DMS153 (cell line): ENCODE measurements at regions not wholly inside any gene's neighbourhood (a gene's known extent, or its start where the extent isn't known, plus 50 kb on each side); places are given as distances from the start of the nearest gene placed in this dataset.
"Not testable (repeated sequence)": the region's sequence is repeated elsewhere in the genome, so short reads cannot be mapped to it uniquely, and the experiment has no call there.

ENCODE experiments used
- DNase-seq: peaks from one replicate; lab custom pipeline; 2025; lab: John Stamatoyannopoulos, UW

- no peak for DNase-seq
Observed at GRCh38 chr2:149861034-149861433, 273.5 kb upstream of the MMADHC start.

GRCh38 chr2:149860276-149860921 is 272.8 kb upstream of the MMADHC start:
- no peak for DNase-seq

DNA sequence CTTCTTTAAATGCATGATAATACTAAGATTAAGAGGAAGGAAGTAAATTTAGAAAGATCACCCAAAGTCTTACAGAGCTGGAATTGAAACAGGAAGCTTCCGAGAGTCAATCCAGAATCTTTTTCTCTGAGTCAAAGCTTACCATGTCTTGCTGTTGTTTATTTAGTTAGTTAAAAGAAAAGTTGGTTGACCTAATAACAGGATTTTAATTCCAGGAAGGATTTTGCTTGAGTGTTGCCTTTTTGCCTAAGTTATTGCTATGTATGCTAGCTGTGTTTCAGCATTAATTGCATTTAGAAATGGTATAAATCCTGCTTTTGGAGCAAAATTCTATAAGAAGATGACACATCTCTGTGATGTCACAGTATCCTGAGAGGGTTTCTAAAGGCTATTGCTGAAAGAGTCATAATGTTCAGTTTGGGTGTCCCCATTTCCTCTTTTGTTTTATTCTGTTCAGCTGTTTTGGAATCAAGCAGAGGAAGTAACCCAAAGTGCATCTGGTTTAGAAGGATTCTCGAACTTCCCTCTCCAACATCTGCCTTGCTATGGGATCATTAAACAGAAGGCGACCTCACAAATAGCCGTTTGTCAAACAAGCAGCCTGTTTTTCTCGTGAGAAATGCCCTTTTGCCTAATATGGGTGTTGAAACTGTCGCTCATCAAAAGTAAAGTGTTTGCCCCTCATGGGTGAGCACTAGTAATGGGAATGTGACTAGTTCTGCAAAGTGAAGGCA is 271.5 kb upstream of the MMADHC start:
- DNase-seq = no peak

DNA sequence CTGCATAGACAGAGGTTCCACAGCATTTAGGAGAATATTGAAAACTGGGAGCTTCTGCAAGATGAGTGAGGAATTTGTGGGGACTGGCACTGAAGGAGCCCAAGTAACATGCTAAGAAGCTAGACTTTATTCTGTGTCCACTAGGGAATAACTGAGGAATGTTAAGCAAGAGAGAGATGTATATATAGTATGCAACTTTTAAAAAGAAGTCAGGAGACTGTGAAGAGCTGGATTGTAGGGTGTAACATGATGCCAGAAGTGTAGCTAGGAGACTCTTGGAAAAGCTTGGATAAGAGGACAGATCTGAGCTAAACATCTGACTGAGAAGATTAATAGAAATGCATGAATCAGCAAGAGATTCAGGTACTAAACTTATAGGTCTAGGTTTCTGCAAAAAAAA is 270.6 kb upstream of the MMADHC start:
- no peak for DNase-seq

DNA sequence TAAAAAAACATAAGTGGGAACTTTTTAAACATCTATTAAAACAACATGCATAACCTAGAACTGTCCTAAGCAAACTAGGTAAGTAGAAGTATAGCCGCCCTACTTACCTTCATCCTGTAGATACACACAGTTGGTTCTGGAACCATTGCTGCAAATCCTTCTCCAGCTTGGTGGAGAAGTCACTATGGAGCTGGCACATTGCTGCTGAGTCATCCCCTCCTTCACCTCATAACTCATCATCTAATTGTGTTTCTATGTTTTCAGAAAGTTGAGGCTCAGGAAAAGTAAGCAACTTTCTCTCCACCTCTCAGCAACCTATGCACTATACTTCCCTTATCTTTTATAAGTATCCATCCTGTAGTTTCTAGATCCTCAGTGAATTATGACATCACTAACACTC is 269.8 kb upstream of the MMADHC start:
- no peak for DNase-seq

DNA sequence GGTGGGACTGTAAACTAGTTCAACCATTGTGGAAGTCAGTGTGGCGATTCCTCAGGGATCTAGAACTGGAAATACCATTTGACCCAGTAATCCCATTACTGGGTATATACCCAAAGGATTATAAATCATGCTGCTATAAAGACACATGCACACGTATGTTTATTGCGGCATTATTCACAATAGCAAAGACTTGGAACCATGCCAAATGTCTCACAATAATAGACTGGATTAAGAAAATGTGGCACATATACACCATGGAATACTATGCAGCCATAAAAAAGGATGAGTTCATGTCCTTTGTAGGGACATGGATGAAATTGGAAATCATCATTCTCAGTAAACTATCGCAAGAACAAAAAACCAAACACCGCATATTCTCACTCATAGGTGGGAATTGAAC is 268.3 kb upstream of the MMADHC start:
- DNase-seq = not testable (repeated sequence)

DNA sequence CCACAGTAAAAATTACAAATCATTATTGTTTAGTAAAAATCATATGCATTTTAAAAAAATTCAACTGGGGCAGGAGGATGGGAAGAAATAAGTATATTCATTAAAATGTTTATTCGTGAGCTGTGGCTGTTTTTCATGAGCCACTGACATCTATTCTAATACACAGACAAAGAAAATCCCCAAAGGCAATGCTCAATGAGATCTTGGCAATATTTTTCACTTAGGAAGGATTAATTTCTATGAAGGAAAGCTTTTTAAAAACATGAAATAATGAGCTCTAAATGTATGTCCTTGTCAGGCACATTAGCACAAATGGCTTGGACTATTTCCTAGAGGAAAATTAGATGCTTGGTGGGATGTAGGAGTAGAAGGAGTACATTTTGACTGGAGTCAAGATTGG is 262.0 kb upstream of the MMADHC start:
- no peak for DNase-seq

DNA sequence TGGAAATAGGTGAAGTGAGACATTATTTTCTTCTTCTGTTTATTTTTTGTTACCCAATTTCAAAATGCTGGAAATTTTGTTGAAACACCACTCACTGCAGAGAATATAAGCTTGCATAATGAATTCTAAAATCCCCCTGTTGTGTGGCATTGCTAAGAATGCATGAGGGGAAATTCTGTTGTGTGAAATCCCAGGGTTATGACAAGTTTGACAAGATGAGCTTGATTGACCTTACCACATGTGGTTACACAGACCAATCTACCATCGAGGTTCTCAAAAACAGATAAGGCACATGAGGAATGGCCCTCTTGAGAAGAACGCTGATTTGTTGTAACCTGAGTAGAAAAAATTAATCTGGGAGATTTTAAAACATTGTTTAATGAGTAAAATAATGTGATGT is 261.6 kb upstream of the MMADHC start:
- no peak for DNase-seq

- no peak for DNase-seq
Observed at GRCh38 chr2:149841396-149841795, 253.8 kb upstream of the MMADHC start.

GRCh38 chr2:149832324-149832723 is 244.7 kb upstream of the MMADHC start:
- no peak for DNase-seq

GRCh38 chr2:149828520-149829210 is 241.1 kb upstream of the MMADHC start:
- no peak for DNase-seq

DNA sequence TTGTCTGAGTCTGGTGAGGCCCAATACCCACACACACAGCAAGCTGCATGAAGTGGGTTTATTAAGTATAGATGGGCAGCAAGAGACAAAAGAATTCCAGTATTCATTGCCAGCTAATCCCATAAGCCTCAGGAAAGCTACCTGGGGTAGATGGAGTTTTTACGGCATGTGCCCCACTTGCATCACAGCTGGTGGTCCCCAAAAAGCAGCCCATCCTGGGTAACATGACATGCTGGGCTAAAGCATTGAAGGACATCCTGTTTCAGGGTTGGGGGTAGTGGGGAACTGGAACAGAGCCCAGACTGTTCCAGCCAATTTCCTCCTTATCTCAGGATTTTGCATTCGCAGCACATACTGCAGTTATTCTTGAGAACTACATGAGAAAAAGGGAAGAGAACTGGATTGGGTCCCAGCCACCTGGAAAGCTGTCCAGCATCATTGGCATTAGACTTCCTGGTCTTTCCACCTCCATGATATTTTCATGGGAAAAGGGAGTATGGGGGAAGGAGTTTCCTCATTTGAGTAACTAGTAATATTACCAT is 240.1 kb upstream of the MMADHC start:
- no peak for DNase-seq

DNA sequence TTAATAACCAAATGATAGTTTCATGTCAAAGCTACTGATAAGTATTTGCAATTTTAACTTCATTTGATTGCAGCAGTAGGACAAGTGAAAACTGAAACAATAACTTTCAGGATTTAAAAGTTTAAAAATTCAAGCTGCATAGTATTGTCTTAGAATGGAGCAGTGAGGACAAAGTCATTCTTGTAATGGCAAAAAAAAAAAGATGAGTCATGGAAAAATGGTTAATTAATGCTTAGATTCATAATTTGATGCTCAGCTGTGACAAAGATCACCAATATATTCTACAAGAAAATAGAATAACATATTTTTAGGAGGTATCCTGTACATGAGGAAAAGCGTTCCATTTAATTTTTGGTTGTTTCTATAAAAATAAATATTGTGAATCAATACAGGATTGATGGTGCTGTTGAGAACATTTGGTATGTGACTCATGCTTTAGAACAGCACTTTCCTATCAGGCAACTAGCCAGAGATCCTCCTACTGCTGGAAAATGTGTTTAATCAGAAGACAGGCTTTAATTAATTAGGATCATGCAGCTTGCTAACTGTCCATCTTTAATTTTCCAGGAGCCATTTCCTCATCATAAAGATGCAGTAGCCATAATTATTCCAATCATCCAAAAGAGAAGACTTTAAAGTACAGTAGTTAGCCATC is 239.0 kb upstream of the MMADHC start:
- no peak for DNase-seq

- DNase-seq = no peak
Observed at GRCh38 chr2:149825473-149825872, 237.9 kb upstream of the MMADHC start.

DNA sequence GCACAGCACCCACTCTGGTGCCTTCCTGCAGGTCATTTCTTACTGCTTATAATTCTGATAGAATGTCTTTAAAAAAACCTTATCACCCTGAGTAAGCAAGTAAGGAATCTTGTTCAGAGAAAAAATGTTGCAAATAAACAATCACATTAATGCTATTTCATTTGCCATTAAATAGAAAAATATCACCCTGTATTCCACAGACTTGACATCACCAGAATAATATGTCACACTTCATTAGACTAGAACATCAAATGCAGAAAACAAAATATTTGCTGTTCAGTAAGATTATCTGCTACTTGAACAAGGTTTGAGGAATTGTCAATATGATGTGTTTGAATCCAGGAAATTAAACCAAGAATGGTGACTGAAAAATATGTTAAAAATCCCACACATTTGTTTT is 236.6 kb upstream of the MMADHC start:
- DNase-seq = no peak

DNA sequence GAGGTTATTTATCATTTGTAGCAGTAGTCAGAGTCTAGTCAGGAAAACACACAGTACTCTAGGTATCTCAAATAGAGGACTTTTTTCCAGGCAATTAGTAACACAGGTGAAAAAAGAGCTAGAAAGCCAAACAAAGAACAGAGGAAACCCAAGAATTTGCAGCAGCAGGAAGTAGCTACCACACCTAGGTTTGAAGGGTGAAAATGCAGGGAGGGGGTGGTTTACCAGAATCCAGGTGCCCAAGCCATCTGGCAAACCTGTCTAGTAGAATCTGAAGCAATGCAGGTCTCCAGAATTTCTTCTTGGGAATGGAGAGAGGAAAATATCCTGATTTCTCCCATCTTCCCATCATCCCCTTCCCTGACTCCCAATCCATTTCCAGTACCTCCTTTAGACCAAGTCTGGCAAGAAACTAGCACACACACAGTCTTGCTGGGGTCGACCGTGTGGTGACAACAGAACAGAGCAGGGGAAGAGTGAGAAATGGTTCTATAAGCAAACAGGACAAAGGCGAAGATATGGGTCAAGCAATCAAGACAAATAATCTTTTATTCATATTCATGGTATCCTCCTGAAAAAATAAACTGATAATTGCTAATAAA is 231.9 kb upstream of the MMADHC start:
- no peak for DNase-seq

DNA sequence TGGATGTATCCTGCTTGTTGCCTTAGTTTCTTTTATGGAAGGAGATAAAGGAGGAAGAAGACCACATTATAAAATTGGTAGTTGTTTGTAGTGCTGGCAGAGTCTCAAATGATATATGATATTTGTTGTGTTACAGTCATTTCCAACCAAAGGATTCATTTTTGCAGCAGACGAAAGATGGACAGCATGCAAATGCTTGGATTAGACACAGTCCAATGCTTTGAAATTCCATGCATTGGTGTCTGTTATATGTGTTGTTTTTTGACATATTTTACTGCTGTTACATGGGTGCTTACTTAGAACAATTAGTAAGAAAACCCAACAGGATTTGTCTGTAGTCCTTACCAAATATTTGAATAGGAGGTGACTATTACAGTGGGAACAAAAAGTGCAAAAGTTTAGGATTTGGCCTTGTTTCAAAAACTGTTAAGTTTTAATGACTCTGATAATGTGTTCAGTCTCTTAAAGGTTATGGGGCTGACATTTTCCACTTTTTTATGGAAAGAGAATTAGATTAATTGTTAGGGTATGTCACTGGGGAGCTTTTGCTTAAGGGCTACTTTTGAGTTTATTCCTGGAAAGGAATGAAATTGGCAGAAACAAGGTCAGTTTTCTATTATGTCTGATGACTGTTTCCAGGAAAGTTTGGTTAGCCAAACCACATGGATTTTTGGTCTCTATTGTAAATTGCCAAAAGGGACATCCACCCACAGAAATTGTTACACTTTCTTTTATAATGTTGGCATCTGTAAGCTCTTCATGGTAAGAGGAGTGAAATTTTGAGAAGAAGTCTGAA is 229.4 kb upstream of the MMADHC start:
- DNase-seq = no peak

DNA sequence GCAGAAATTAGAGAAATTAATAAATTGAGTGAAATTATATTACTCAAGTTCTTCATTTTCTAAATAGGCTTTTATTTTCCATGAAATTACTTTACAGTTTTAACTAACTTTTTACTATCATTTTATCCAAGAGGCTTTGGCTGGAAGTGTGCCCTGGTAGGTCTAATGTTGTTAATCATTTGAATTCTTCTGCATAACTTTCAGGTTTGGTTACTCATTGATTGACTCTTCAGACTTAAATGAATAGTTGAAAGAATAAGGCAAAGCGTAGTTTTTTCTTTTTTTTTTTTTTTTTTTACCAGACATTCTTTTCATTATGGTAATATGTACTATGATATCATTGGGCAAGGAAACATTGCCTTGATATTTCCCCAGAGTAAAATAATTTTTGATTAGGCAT is 228.4 kb upstream of the MMADHC start:
- no peak for DNase-seq

DNA sequence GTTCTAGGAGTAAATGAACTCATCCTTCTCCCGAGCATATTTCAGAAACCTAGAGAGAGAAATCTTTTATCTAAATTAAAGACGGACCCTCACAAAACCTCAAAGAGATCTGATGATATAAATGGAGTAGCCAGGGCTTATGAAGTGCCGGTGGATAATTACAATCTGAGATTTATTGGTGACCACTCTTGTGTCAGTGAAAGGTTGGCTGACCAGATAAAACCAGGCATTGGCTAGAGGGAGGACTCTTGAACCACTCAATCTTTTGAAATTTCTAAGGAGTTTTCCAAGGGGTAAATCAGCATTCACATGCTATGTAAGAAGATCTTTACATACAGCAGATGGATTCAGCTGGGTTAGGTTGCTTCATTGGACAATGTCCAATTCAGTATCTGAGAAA is 227.3 kb upstream of the MMADHC start:
- DNase-seq = no peak

DNA sequence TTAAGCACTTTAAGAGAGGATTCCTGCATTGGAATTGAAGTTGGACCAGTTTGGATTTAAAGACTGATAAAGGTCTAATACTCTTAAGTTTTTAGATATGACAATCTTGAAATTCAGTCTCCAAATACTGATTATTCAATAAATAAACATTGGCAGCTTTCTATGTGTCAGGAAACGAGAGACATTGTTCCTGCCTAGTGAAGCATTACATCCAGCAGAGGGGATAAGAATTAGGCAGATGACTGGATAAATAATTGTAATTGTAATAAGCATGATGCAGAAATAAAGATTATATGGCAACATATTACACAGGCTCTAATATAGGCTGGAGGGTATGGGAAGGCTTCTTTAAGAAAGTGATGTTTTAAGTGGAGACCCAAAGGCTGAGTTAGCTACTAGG is 226.5 kb upstream of the MMADHC start:
- DNase-seq = no peak

DNA sequence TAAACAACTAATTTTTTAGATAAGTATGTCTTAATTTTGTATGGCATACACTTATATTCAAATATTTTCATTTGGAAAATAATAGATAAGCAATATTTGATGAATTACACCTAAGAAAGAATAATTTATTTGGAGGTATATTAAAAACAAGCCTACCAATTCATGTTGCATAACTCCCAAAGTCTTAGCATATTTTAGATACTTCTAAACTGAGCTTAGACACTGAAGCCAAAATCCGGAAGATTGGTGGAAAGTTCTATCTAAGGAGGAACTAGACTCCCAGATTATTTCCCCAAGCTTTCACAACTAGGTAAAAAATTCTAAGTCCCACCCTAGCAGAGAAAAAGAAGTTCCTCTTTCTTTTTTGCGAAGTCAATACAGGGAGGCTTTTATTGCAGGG is 221.0 kb upstream of the MMADHC start:
- no peak for DNase-seq
